ENCODE measurements at regions not wholly inside any gene's neighbourhood (a gene's known extent, or its start where the extent isn't known, plus 50 kb on each side); places are given as distances from the start of the nearest gene placed in this dataset.
A peak's percentile ranks its signal among the peaks of the same experiment; 100 is the strongest.

- no peak for DNase-seq
These were observed 147.4 kb upstream of the STK17B start for GRCh38 chr2:196318517-196319377.

GRCh38 chr2:196322973-196323810 is 151.8 kb upstream of the STK17B start:
- DNase-seq: peak; percentile 41

GRCh38 chr2:196324211-196324610 is 152.8 kb upstream of the STK17B start:
- DNase-seq: peak; percentile 64

GRCh38 chr2:196328088-196328680 is 156.8 kb upstream of the STK17B start:
- no peak for DNase-seq

- DNase-seq: no peak
These were observed 158.6 kb upstream of the STK17B start for GRCh38 chr2:196329959-196330358.

- DNase-seq: no peak
These were observed 159.3 kb upstream of the STK17B start for GRCh38 chr2:196330645-196331044.

GRCh38 chr2:196331143-196331542 is 159.8 kb upstream of the STK17B start:
- peak; percentile 81 for DNase-seq

GRCh38 chr2:196331851-196332250 is 160.5 kb upstream of the STK17B start:
- DNase-seq: no peak

GRCh38 chr2:196333397-196333796 is 162.0 kb upstream of the STK17B start:
- no peak for DNase-seq

GRCh38 chr2:196334710-196335109 is 163.3 kb upstream of the STK17B start:
- no peak for DNase-seq

- no peak for DNase-seq
These were observed 163.8 kb upstream of the STK17B start for GRCh38 chr2:196335221-196335634.

GRCh38 chr2:196336207-196336606 is 164.8 kb upstream of the STK17B start:
- no peak for DNase-seq

- no peak for DNase-seq
These were observed 165.3 kb upstream of the STK17B start for GRCh38 chr2:196336715-196337114.

- peak; percentile 80 for DNase-seq
These were observed 166.0 kb upstream of the STK17B start for GRCh38 chr2:196337208-196337953.

- DNase-seq: no peak
These were observed 167.1 kb upstream of the STK17B start for GRCh38 chr2:196338440-196338839.

- peak; percentile 59 for DNase-seq
These were observed 170.0 kb upstream of the STK17B start for GRCh38 chr2:196341277-196341841.

- DNase-seq: no peak
These were observed 173.0 kb upstream of the STK17B start for GRCh38 chr2:196344397-196344796.

- DNase-seq: peak; percentile 29
These were observed 182.3 kb upstream of the STK17B start for GRCh38 chr2:196353717-196354116.

GRCh38 chr2:196354186-196354585 is 182.8 kb upstream of the STK17B start:
- no peak for DNase-seq

- DNase-seq: peak; percentile 84
These were observed 185.0 kb upstream of the STK17B start for GRCh38 chr2:196356332-196356731.

- no peak for DNase-seq
These were observed 189.3 kb upstream of the STK17B start for GRCh38 chr2:196360650-196361049.

GRCh38 chr2:196361606-196362326 is 190.4 kb upstream of the STK17B start:
- no peak for DNase-seq

Data from OCI-M1 (cell line).